ENCODE measurements at regions not wholly inside any gene's neighbourhood (a gene's known extent, or its start where the extent isn't known, plus 50 kb on each side); places are given as distances from the start of the nearest gene placed in this dataset.

GRCh38 chr4:153111426-153112040, 92.7 kb upstream of the TRIM2 start:
- Histone ChIP-seq H3K4me3 (no peak overlapping the region), H3K4me1 (no peaks in the 10 kb centered on the region), H3K9me3 (no peaks in the 10 kb centered on the region), H3K27me3 (no peaks in the 10 kb centered on the region), H3K27ac (no peak overlapping the region), H3K36me3 (no peaks in the 10 kb centered on the region)
- DNase-seq = no peak
- TF ChIP-seq POLR2A (IDR thresholded peaks at IDR 0.05) (no peak), CTCF (IDR thresholded peaks at IDR 0.05) (no peak)
- intact Hi-C loops (cut with DNase I; ENCODE audit: low total_unique reads) = no loop called here

- no peak for DNase-seq
- Histone ChIP-seq H3K36me3 (no peaks in the 10 kb centered on the region), H3K4me1 (no peaks in the 10 kb centered on the region), H3K27me3 (no peaks in the 10 kb centered on the region), H3K9me3 (no peaks in the 10 kb centered on the region), H3K4me3 (no peak overlapping the region), H3K27ac (no peak overlapping the region)
- intact Hi-C loops (cut with DNase I; ENCODE audit: low total_unique reads) = no loop called here
- TF ChIP-seq POLR2A (IDR thresholded peaks at IDR 0.05) (no peak), CTCF (IDR thresholded peaks at IDR 0.05) (no peak)
These were observed 92.2 kb upstream of the TRIM2 start for GRCh38 chr4:153112041-153112441.

- intact Hi-C loops (cut with DNase I; ENCODE audit: low total_unique reads) = no loop called here
- Histone ChIP-seq H3K27ac (no peak overlapping the region), H3K9me3 (no peaks in the 10 kb centered on the region), H3K36me3 (no peaks in the 10 kb centered on the region), H3K4me1 (no peaks in the 10 kb centered on the region), H3K4me3 (no peak overlapping the region), H3K27me3 (no peaks in the 10 kb centered on the region)
- DNase-seq = no peak
- no peak for TF ChIP-seq CTCF (IDR thresholded peaks at IDR 0.05)
- TF ChIP-seq POLR2A (IDR thresholded peaks at IDR 0.05) = no peak
These were observed 91.0 kb upstream of the TRIM2 start for GRCh38 chr4:153113061-153113837.

GRCh38 chr4:153113838-153114105, 90.5 kb upstream of the TRIM2 start:
- DNase-seq = no peak
- TF ChIP-seq CTCF (IDR thresholded peaks at IDR 0.05) = no peak
- no peak for TF ChIP-seq POLR2A (IDR thresholded peaks at IDR 0.05)
- intact Hi-C loops (cut with DNase I; ENCODE audit: low total_unique reads) = no loop called here
- Histone ChIP-seq H3K9me3 (no peaks in the 10 kb centered on the region), H3K36me3 (no peaks in the 10 kb centered on the region), H3K27ac (no peak overlapping the region), H3K27me3 (no peaks in the 10 kb centered on the region), H3K4me1 (no peaks in the 10 kb centered on the region), H3K4me3 (no peak overlapping the region)

GRCh38 chr4:153114771-153115321, 89.4 kb upstream of the TRIM2 start:
- H3K4me3 ChIP-seq = no peak overlapping the region
- peak overlapping the region in 1 of 2 donors; percentile 47 for H3K27ac ChIP-seq
- no peaks in the 10 kb centered on the region for H3K4me1 ChIP-seq
- no peaks in the 10 kb centered on the region for H3K36me3 ChIP-seq
- intact Hi-C loops (cut with DNase I; ENCODE audit: low total_unique reads) = no loop called here
- DNase-seq = no peak
- H3K27me3 ChIP-seq = no peaks in the 10 kb centered on the region
- no peaks in the 10 kb centered on the region for H3K9me3 ChIP-seq
- TF ChIP-seq POLR2A (IDR thresholded peaks at IDR 0.05) (no peak), CTCF (IDR thresholded peaks at IDR 0.05) (no peak)
